ENCODE measurements at regions not wholly inside any gene's neighbourhood (a gene's known extent, or its start where the extent isn't known, plus 50 kb on each side); places are given as distances from the start of the nearest gene placed in this dataset.

DNA sequence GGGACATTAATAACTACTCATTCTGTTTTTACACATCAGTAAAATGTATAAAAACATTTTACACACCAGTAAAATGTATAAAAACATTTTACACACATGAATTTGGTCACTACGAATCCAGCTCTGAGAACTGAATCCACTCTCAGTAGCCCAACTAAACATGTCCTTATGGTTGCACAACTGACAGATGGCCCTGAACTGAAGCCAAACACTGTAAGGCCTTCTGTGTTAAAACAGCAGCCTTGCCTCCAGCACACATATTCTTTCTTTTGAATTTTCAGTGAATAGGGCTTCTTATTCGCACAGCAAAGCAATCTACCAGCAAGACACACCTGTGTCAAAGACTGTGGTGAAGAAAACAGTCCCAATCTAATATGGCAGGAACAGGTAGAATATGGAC is 169.9 kb upstream of the FMR1 start:
- H3K9ac ChIP-seq (ENCODE audit: insufficient read depth, low read length, poor library complexity, severe bottlenecking) = no peak overlapping the region
- no peak overlapping the region for H3K4me3 ChIP-seq (replicated peaks in 1 of 3; ENCODE audit: low read depth in 2 of 3, low read length in 3 of 3)
- H3K79me2 ChIP-seq (ENCODE audit: insufficient read depth, low read length) = no peaks in the 10 kb centered on the region
- peaks cover 0 to 3% of the 10 kb centered on the region in 2 donors for H3K4me1 ChIP-seq (ENCODE audit: control insufficient read depth in 1 of 2, insufficient read depth in 2 of 2, low read length in 2 of 2)
- intact Hi-C loops (cut with micrococcal nuclease) = no loop called here
- H3K27ac ChIP-seq (ENCODE audit: low read depth in 1 of 2, low read length in 2 of 2) = no peak overlapping the region
- H3K36me3 ChIP-seq (replicated peaks in 1 of 2; ENCODE audit: control insufficient read depth in 1 of 2, insufficient read depth in 2 of 2, low read length in 2 of 2) = no peaks in the 10 kb centered on the region
- no peak for DNase-seq
- H3K27me3 ChIP-seq (ENCODE audit: control insufficient read depth in 2 of 2, insufficient read depth in 2 of 2, low read length in 2 of 2) = no peaks in the 10 kb centered on the region
- H2AFZ ChIP-seq (ENCODE audit: insufficient read depth, low read depth, low read length, poor library complexity, severe bottlenecking) = no peak overlapping the region
- no CpG with 5 or more reads among the region's 2 CpGs for WGBS (ENCODE audit: insufficient coverage)
- Mint-ChIP-seq H3K4me1 (peaks cover 12% of the 10 kb centered on the region), H3K27me3 (ENCODE audit: low read depth in 3 of 3) (peaks cover 0 to 2% (median 0%) of the 10 kb centered on the region in 3 donors), H3K36me3 (no peaks in the 10 kb centered on the region), H3K27ac (no peak overlapping the region), H3K4me3 (no peak overlapping the region), H3K9me3 (peaks cover 0 to 5% (median 0%) of the 10 kb centered on the region in 7 donors)
- H4K20me1 ChIP-seq (ENCODE audit: insufficient read depth, low read length) = no peaks in the 10 kb centered on the region
- H3K9me3 ChIP-seq (replicated peaks in 1 of 2; ENCODE audit: control insufficient read depth in 1 of 2, insufficient read depth in 1 of 2, low read length in 2 of 2) = no peaks in the 10 kb centered on the region
- H3K4me2 ChIP-seq (replicated peaks; ENCODE audit: extremely low read depth, low read length, poor library complexity, severe bottlenecking) = no peak overlapping the region
- TF ChIP-seq, protein P1, sequence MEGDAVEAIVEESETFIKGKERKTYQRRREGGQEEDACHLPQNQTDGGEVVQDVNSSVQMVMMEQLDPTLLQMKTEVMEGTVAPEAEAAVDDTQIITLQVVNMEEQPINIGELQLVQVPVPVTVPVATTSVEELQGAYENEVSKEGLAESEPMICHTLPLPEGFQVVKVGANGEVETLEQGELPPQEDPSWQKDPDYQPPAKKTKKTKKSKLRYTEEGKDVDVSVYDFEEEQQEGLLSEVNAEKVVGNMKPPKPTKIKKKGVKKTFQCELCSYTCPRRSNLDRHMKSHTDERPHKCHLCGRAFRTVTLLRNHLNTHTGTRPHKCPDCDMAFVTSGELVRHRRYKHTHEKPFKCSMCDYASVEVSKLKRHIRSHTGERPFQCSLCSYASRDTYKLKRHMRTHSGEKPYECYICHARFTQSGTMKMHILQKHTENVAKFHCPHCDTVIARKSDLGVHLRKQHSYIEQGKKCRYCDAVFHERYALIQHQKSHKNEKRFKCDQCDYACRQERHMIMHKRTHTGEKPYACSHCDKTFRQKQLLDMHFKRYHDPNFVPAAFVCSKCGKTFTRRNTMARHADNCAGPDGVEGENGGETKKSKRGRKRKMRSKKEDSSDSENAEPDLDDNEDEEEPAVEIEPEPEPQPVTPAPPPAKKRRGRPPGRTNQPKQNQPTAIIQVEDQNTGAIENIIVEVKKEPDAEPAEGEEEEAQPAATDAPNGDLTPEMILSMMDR (IDR thresholded peaks at IDR 0.05) = no peak

DNA sequence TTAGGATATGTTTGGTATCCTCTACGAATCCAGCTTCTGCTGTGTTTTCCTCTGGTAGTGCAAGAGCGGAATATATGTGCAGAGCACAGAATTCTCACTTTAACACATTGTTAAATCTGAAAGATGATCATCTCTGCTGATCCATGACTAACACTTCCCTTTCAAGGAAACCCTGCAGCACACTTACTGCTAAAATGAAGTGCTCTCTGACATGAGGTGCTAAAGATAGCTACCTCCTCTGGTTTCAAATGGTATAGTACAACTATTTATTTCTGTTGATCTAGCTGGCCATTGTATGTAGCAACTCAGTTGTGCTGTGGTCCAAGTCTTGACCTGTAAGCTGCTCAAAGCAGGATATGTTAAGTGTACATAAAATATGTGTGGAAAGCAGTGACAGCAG is 162.4 kb upstream of the FMR1 start:
- Histone ChIP-seq H3K27ac (ENCODE audit: low read depth in 1 of 2, low read length in 2 of 2) (no peak overlapping the region), H3K9me3 (replicated peaks in 1 of 2; ENCODE audit: control insufficient read depth in 1 of 2, insufficient read depth in 1 of 2, low read length in 2 of 2) (no peaks in the 10 kb centered on the region), H3K4me2 (replicated peaks; ENCODE audit: extremely low read depth, low read length, poor library complexity, severe bottlenecking) (no peak overlapping the region), H3K4me3 (replicated peaks in 1 of 3; ENCODE audit: low read depth in 2 of 3, low read length in 3 of 3) (no peak overlapping the region), H3K4me1 (ENCODE audit: control insufficient read depth in 1 of 2, insufficient read depth in 2 of 2, low read length in 2 of 2) (no peaks in the 10 kb centered on the region), H4K20me1 (ENCODE audit: insufficient read depth, low read length) (no peaks in the 10 kb centered on the region), H3K36me3 (replicated peaks in 1 of 2; ENCODE audit: control insufficient read depth in 1 of 2, insufficient read depth in 2 of 2, low read length in 2 of 2) (no peaks in the 10 kb centered on the region), H3K9ac (ENCODE audit: insufficient read depth, low read length, poor library complexity, severe bottlenecking) (no peak overlapping the region), H3K79me2 (ENCODE audit: insufficient read depth, low read length) (no peaks in the 10 kb centered on the region), H2AFZ (ENCODE audit: insufficient read depth, low read depth, low read length, poor library complexity, severe bottlenecking) (no peak overlapping the region), H3K27me3 (ENCODE audit: control insufficient read depth in 2 of 2, insufficient read depth in 2 of 2, low read length in 2 of 2) (no peaks in the 10 kb centered on the region)
- WGBS (ENCODE audit: insufficient coverage) = no CpG with 5 or more reads among the region's 2 CpGs
- no peak for DNase-seq
- peaks cover 2 to 4% (median 2%) of the 10 kb centered on the region in 3 donors for H3K27me3 Mint-ChIP-seq (ENCODE audit: low read depth in 3 of 3)
- H3K9me3 Mint-ChIP-seq = peaks cover 0 to 9% (median 3%) of the 10 kb centered on the region in 7 donors
- no peak overlapping the region for H3K27ac Mint-ChIP-seq
- no peaks in the 10 kb centered on the region for H3K36me3 Mint-ChIP-seq
- no peak overlapping the region for H3K4me3 Mint-ChIP-seq
- intact Hi-C loops (cut with micrococcal nuclease) = no loop called here
- H3K4me1 Mint-ChIP-seq = no peaks in the 10 kb centered on the region
- TF ChIP-seq, protein P1 (IDR thresholded peaks at IDR 0.05) = no peak

Data from CD14-positive monocyte (primary cell).